IPS DF 4.7 (cell line): ENCODE measurements at regions not wholly inside any gene's neighbourhood (a gene's known extent, or its start where the extent isn't known, plus 50 kb on each side); places are given as distances from the start of the nearest gene placed in this dataset.
"Not testable (repeated sequence)": the region's sequence is repeated elsewhere in the genome, so short reads cannot be mapped to it uniquely, and the experiment has no call there.

ENCODE experiments used
- DNase-seq: peaks from one replicate; pipeline ENCODE4 v3.0.0-alpha.2; 2013; ENCODE audit warnings: low spot score; ENCODE audit errors: extremely low read depth

GRCh38 chr2:207408086-207408794, 121.5 kb upstream of the CREB1 start:
- DNase-seq: no peak

DNA sequence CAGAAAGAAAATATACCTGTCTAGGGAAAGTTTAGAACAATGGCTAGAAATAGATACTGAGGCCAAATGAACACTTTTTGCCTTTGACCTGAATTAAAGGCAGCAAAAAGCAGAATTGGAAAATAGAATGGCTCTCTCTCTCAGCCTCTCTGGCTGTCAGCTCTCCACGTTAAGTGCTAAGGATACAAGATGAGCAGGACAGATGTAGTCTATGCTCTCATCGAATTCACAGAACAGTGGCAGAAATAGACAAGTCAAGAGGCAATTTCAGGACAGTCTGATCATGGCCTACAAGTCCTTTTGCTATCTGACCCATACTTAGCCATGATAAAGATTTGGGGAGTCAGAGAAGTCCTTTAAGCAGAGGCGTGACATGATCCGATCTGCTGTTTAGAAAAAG, 120.2 kb upstream of the CREB1 start:
- no peak for DNase-seq

DNA sequence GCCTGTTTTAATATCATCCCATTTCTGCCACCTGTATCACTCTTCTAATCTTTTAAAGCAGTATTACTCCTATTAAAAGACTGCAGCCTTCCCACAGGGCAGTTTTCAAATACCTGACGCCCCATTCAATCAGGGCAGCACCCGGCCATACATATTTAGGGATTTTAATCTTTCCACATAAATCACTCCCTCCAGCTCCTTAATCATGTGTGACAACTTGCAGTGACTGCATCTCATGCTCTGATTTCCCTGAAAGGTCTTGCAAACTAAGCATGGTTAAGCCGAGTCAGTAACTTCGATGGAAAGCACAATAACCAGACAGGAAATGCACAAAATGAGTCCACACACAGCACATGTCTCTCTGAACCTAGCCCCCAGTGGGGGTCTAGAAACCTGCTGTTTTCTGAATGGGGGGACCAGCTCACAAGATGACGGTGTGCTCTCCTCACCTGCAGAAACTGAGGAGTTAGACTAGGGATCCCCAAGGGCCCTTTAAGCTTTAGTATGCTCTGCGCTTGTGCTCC, 116.9 kb upstream of the CREB1 start:
- DNase-seq: no peak

DNA sequence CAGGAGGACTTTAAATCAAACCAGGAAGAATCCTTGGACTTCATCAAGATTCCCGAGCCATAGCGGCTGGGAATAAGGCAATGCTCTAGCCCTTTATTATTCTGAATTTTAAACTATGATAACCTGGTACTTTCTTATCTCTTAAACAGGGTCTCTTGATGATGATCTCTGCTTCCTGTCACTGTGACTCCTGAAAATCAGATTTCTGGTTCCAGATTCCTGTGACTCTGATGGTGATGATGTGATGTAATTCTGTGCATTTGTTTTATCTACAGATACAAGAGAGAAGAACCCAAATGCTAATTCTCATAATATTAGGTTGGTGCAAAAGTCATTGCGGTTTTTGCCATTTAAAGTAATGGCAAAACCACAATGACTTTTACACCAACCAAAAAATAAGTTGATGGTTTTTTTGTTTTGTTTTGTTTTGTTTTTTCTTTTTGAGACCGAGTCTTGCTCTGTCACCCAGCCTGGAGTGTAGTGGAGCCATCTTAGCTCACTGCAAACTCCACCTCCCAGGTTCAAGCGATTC, 116.3 kb upstream of the CREB1 start:
- no peak for DNase-seq

- DNase-seq: no peak
Measured at GRCh38 chr2:207416111-207416510, 113.7 kb upstream of the CREB1 start.

DNA sequence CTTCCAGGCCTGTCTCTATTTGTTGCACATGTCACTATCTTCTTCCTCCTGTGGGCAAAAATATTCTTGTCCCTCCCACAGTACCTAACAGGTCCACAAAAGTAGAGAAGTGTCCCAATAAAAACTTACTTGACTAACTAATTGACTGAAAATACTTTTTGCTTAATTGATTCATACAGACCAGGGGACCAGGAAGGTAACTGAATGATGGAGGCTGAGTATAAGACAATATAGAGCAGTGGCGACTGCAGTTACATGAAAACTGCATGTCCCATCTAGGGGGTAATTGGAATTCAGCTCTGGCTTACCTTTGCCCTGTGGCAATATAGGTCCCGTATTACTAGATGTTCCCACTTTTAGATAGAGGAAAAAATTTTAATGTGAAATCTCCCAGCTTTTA, 112.9 kb upstream of the CREB1 start:
- no peak for DNase-seq

DNA sequence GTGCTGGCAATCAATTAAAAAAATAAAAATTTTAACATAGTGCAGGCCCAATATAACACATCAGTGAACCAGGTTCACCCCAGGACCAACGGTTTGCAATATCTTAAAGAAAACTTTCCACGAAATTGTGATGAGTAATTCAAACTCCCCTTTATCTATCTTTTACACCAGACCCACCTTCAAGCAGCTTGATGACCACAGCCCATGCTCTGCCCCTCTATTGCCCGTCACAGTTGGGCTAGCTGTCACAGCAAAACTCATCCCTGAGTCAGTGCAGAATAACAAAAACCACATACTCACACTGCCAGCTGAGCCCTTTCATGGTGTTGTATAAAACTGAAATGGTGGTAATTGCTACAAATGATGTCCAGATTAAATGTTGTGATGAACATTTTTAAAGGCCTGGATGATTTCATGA, 112.5 kb upstream of the CREB1 start:
- no peak for DNase-seq

GRCh38 chr2:207418419-207418818, 111.3 kb upstream of the CREB1 start:
- no peak for DNase-seq

DNA sequence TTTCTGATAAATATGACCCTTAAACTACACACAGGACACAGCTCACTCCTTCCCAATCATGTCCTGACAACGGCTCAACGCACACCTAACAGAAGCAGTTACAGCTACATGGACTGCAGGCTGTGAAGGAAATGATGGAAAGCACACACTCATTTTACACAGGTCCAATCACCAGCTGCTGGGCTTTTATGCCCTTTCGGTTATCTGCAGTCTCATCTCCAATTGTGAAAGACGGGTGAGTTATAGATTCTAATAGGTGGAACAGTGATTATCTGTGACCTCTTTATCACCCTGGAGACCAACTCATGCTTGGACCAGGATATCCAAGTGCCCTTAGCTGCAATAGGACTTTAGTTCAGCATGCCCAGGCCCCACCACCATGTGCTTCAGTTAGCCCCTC, 110.4 kb upstream of the CREB1 start:
- no peak for DNase-seq

DNA sequence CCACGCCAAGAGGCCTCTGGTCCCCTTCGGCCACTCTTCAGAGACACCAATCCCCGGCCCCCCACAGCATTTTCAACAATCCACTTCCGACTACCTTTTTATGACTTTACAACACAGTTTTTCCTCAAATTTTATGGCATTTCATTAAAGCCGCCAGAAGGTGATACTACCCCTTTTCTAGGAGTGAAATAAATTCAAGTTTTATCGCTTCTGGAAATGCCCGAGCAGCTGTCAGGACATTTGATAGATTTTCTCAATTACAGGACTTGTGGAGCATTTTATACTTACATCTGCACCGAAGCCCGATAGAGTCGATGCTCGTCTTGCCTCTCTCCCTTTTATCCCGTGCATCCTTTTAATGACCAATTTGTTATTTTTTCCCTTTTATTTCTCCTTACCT, 108.1 kb upstream of the CREB1 start:
- DNase-seq: no peak

DNA sequence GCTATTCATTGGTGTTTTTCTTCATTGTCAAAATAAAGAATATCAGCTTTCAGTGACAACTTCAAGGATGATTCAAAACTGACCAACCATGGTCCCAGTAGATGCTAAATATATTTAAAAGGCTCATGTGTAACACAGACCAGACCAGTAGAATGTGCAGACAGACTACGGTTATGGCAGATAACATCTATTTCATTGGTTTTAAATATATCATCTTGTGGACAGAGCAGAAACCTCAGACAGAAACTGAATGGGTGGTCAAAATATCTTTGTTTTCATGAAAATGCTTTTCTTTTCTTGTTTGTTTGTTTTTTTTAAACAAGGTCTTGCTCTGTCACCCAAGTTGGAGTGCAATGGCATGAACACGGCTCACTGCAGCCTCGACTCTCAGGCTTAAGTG, 107.4 kb upstream of the CREB1 start:
- no peak for DNase-seq

DNA sequence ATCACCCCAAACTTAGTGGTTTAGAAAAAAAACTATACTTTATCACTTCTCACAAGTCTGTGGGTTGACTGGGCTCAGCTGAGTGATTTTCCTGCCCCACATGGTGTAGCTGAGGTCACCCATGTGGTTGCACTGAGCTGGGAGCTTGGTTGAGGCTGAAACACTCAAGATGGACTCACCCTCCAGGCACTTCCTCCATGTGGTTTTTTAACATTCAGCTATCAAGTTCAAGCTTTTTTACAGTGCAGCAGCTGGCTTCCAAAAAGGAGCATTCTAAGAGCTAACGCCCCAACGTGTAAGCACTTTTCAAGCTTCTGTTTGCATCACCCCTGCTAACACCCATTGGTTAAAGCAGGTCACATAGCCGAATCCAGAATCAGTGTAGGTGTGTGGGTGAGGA, 105.9 kb upstream of the CREB1 start:
- DNase-seq: no peak

- DNase-seq: no peak
Measured at GRCh38 chr2:207427986-207428385, 101.8 kb upstream of the CREB1 start.

GRCh38 chr2:207428573-207428972, 101.2 kb upstream of the CREB1 start:
- no peak for DNase-seq

GRCh38 chr2:207432453-207432852, 97.3 kb upstream of the CREB1 start:
- DNase-seq: no peak

DNA sequence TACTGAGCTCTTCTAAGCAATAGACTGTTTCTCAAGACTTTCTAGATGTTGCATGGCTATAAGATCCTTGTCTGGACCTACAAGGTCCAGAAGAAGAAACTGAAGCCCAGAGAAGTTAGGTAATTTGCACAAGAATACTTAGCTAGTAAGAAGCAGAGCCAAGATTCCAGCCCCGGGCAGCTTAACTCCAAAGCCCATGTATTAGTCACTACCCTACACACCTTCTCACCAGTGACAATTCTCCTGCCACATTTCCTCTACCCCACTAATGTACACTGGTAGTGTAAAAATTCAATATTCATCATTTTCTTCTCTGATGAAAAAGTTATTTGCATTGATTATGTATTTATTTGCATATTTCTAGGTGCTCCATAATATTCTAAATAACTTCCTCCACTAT, 95.5 kb upstream of the CREB1 start:
- no peak for DNase-seq

- DNase-seq: no peak
Measured at GRCh38 chr2:207434899-207435465, 94.8 kb upstream of the CREB1 start.

- no peak for DNase-seq
Measured at GRCh38 chr2:207437136-207437523, 92.6 kb upstream of the CREB1 start.

- DNase-seq: no peak
Measured at GRCh38 chr2:207437524-207438143, 92.1 kb upstream of the CREB1 start.

DNA sequence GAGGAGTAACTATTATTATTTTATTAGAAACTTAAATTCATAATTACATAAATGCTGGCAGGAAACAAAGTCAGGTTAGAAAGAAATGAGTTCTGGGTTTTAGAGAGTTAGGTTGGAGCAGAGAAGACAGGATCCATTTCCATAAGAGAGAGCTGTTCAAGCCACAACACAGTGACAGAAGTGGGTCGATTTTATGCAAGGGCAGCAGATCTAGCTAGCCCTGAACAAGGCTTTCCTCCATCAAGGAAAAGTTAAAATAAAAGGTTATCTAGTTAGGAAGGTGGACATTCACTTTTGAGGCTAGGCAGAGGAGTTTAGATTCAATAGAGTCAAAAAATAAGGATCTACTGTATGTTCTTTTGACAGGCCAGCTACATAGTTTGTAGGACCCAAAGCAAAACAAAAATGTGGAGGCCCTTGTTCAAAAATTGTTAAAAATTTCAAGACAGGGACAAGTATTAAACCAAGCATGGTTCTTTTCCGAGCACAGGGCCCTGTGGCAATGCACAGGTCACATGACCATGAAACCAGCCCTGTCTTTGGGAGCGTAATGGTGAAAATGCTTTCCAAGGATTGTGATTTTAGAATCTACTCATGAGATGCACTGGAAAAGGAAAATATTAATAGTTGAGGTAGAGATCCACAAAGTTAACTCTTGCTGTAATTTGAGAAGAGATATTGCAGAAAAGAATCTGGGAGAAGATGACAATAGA, 91.2 kb upstream of the CREB1 start:
- no peak for DNase-seq

DNA sequence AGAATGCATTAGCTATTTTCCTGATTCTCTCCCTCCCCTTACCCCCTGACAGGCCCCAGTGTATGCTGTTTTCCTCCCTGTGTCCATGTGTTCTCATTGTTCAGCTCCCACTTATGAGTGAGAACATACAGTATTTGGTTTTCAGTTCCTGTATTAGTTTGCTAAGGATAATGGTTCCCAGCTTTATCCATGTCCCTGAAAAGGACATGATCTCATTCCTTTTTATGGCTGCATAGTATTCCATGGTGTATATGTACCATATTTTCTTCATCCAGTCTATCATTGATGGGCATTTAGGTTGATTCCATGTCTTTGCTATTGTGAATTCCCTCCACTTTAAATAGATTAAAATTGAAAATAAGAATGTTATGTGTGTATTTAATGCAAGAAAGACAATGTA, 89.9 kb upstream of the CREB1 start:
- DNase-seq: not testable (repeated sequence)

- no peak for DNase-seq
Measured at GRCh38 chr2:207444756-207445155, 85.0 kb upstream of the CREB1 start.
